Calu3 (cell line): ENCODE measurements at regions not wholly inside any gene's neighbourhood (a gene's known extent, or its start where the extent isn't known, plus 50 kb on each side); places are given as distances from the start of the nearest gene placed in this dataset.

Source experiments
- BruUV-seq: library from RNA; stranded (reverse); fragments of 400-500 nt; replicated peaks from 2 replicates; lab custom pipeline; 2021; lab: Mats Ljungman, UMichigan
- CTCF ChIA-PET: fragments of 300-600 bp; sonication (Branson Sonifier 250); formaldehyde crosslinking; loops from one replicate; lab custom pipeline; 2022; ENCODE audit warnings: antibody characterized with exemption; lab: Charles Lee
- DNase-seq: peaks from one replicate; pipeline ENCODE4 v3.0.0; 2022
- H3K27ac Mint-ChIP-seq: one replicate; pipeline ENCODE4 v1.8.0; 2022; ENCODE audit warnings: mixed read lengths; ENCODE audit not compliant: unreplicated experiment
- H3K27me3 Mint-ChIP-seq: one replicate; pipeline ENCODE4 v1.8.0; 2022; ENCODE audit warnings: mixed read lengths; ENCODE audit not compliant: unreplicated experiment
- H3K36me3 Mint-ChIP-seq: one replicate; pipeline ENCODE4 v1.8.0; 2022; ENCODE audit warnings: mild to moderate bottlenecking, moderate library complexity, mixed read lengths; ENCODE audit not compliant: insufficient read depth, unreplicated experiment
- H3K4me1 Mint-ChIP-seq: one replicate; pipeline ENCODE4 v1.8.0; 2022; ENCODE audit warnings: mild to moderate bottlenecking, low read depth, mixed read lengths; ENCODE audit not compliant: unreplicated experiment
- H3K4me3 Mint-ChIP-seq: one replicate; pipeline ENCODE4 v1.8.0; 2022; ENCODE audit warnings: mild to moderate bottlenecking, low read depth, moderate library complexity, mixed read lengths; ENCODE audit not compliant: unreplicated experiment
- H3K9me3 Mint-ChIP-seq: one replicate; pipeline ENCODE4 v1.8.0; 2022; ENCODE audit warnings: low read depth, mixed read lengths; ENCODE audit not compliant: unreplicated experiment
- CTCF ChIP-seq: fragments of 200-600 bp; IDR thresholded peaks from one replicate; pipeline ENCODE4 v1.8.0; 2022; ENCODE audit warnings: antibody characterized with exemption; ENCODE audit not compliant: unreplicated experiment
- intact Hi-C: fragments of 100-400 bp; cut with micrococcal nuclease; formaldehyde crosslinking; loops from one replicate; pipeline ENCODE4 v1.10.0; 2022; ENCODE audit not compliant: unreplicated experiment

GRCh38 chr9:23557689-23558088, 268.4 kb downstream of the ELAVL2 start:
- Mint-ChIP-seq H3K36me3 (no peaks in the 10 kb centered on the region), H3K9me3 (peaks cover 2% of the 10 kb centered on the region), H3K27me3 (peaks cover 23% of the 10 kb centered on the region), H3K4me3 (no peak overlapping the region), H3K27ac (no peak overlapping the region), H3K4me1 (no peaks in the 10 kb centered on the region)
- TF ChIP-seq CTCF, result no peak
- intact Hi-C loops, result no loop called here
- no peak for DNase-seq
- no TSS peak for BruUV-seq
- CTCF ChIA-PET, result no interaction called here

- no peaks in the 10 kb centered on the region for H3K4me1 Mint-ChIP-seq
- intact Hi-C loops, result no loop called here
- no peak overlapping the region for H3K4me3 Mint-ChIP-seq
- H3K36me3 Mint-ChIP-seq, result no peaks in the 10 kb centered on the region
- no peak overlapping the region for H3K27ac Mint-ChIP-seq
- BruUV-seq, result no TSS peak
- CTCF ChIA-PET, result no interaction called here
- DNase-seq, result no peak
- TF ChIP-seq CTCF, result no peak
- H3K27me3 Mint-ChIP-seq, result peaks cover 23% of the 10 kb centered on the region
- peaks cover 4% of the 10 kb centered on the region for H3K9me3 Mint-ChIP-seq
Observed at GRCh38 chr9:23559522-23559921, 266.5 kb downstream of the ELAVL2 start.

- TF ChIP-seq CTCF, result no peak
- Mint-ChIP-seq H3K27me3 (no peaks in the 10 kb centered on the region), H3K27ac (no peak overlapping the region), H3K9me3 (peaks cover 2% of the 10 kb centered on the region), H3K36me3 (no peaks in the 10 kb centered on the region), H3K4me1 (no peaks in the 10 kb centered on the region), H3K4me3 (no peak overlapping the region)
- no TSS peak for BruUV-seq
- DNase-seq, result no peak
- intact Hi-C loops, result no loop called here
- CTCF ChIA-PET, result no interaction called here
Observed at GRCh38 chr9:23563517-23563916, 262.5 kb downstream of the ELAVL2 start.

DNA sequence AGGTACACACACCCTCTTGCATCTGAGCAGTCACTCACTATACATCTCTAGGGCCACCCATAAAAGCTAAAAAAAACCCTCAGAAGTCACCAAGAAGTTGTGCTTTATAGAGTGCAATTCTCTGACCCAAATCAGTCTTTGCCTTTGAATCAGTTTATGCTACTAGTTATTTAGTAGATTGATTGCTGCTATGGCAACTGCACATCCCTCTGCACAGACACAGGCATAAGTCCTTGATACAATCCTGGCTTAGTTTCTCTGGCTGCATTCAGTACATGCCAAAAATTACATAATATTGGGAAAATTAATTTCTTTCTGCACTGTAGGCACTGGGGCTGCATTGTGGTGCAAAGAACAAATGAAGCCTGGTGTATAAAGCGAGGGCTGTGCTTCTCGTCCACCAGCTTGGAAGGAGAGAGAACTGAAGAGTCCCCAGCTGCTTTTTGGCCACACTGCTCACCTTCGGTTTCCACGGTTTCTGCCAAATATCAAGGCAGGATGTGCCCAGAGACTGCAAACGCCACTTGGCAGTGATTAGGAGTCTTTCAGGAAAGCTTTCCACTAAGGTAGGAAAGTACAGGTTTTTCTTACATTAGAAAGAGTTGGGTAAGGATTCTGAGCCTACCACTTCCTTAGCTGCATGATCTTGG, 258.4 kb downstream of the ELAVL2 start:
- intact Hi-C loops, result no loop called here

More for the DNA sequence above, 258.4 kb downstream of the ELAVL2 start:
- no peak for DNase-seq
- H3K36me3 Mint-ChIP-seq, result no peaks in the 10 kb centered on the region
- H3K9me3 Mint-ChIP-seq, result peaks cover 7% of the 10 kb centered on the region
- no peaks in the 10 kb centered on the region for H3K4me1 Mint-ChIP-seq
- TF ChIP-seq CTCF, result no peak
- no TSS peak for BruUV-seq
- no peak overlapping the region for H3K27ac Mint-ChIP-seq
- CTCF ChIA-PET, result no interaction called here
- no peak overlapping the region for H3K4me3 Mint-ChIP-seq
- no peaks in the 10 kb centered on the region for H3K27me3 Mint-ChIP-seq
